ENCODE measurements at regions not wholly inside any gene's neighbourhood (a gene's known extent, or its start where the extent isn't known, plus 50 kb on each side); places are given as distances from the start of the nearest gene placed in this dataset.

GRCh38 chr4:60962286-60962685 lies 237.8 kb upstream of the ADGRL3 start:
- TF ChIP-seq CTCF (IDR thresholded peaks at IDR 0.05) (no peak), POLR2A (IDR thresholded peaks at IDR 0.05) (no peak)

All from right lobe of liver (tissue), 4 donors.